H1 (cell line): ENCODE measurements at regions not wholly inside any gene's neighbourhood (a gene's known extent, or its start where the extent isn't known, plus 50 kb on each side); places are given as distances from the start of the nearest gene placed in this dataset.
A peak's percentile ranks its signal among the peaks of the same experiment; 100 is the strongest.

Source experiments
- CTCF ChIA-PET: fragments of 300-600 bp; sonication (Branson Sonifier 250); formaldehyde crosslinking; loops from one replicate; lab custom pipeline; 2021; ENCODE audit not compliant: partially characterized antibody; lab: Charles Lee
- POLR2A ChIA-PET: fragments of 300-600 bp; sonication (Branson Sonifier 250); formaldehyde crosslinking; loops from one replicate; lab custom pipeline; 2021; ENCODE audit warnings: inconsistent platforms; ENCODE audit not compliant: partially characterized antibody; lab: Charles Lee
- DNase-seq, 2 experiments: peaks; one replicate each; pipeline versions ENCODE4 v3.0.0 to v3.0.0-alpha.2; 2010 to 2022; ENCODE audit warnings: low spot score in 2 of 2, low read depth in 1 of 2, mixed read lengths in 1 of 2
- FAIRE-seq: peaks from 2 replicates; lab custom pipeline; 2011; peaks lifted over from hg19 to GRCh38; lab: Jason Lieb, UNC
- H2AFZ ChIP-seq: 2 replicates; pipeline ENCODE4 v1.8.1; 2012; ENCODE audit warnings: low read length, inconsistent platforms
- H2AK5ac ChIP-seq: 2 replicates; pipeline ENCODE4 v1.6.1; 2013; ENCODE audit warnings: low read depth, low read length
- H2BK120ac ChIP-seq: replicated peaks from 2 replicates; pipeline ENCODE3; 2013; ENCODE audit warnings: low read depth, low read length, inconsistent platforms
- H2BK12ac ChIP-seq: 2 replicates; pipeline ENCODE4 v1.6.1; 2013; ENCODE audit warnings: low read depth, low read length
- H2BK15ac ChIP-seq: 2 replicates; pipeline ENCODE4 v1.6.1; 2013; ENCODE audit warnings: low read length
- H2BK20ac ChIP-seq: 2 replicates; pipeline ENCODE4 v1.6.1; 2013; ENCODE audit warnings: low read length
- H2BK5ac ChIP-seq: 2 replicates; pipeline ENCODE4 v1.6.1; 2013; ENCODE audit warnings: low read depth, low read length
- H3K14ac ChIP-seq: 2 replicates; pipeline ENCODE4 v1.6.1; 2013; ENCODE audit warnings: inconsistent platforms; ENCODE audit not compliant: insufficient read length
- H3K18ac ChIP-seq: 2 replicates; pipeline ENCODE4 v1.6.1; 2013; ENCODE audit warnings: low read length; ENCODE audit errors: extremely low read depth
- H3K23ac ChIP-seq: 2 replicates; pipeline ENCODE4 v1.6.1; 2013; ENCODE audit warnings: inconsistent platforms; ENCODE audit not compliant: insufficient read length
- H3K23me2 ChIP-seq: 2 replicates; pipeline ENCODE4 v1.6.1; 2013; ENCODE audit warnings: low read depth, low read length
- H3K27ac ChIP-seq: 2 replicates; pipeline ENCODE4 v1.6.1; 2011; ENCODE audit warnings: low read depth, low read length, inconsistent platforms
- H3K27me3 ChIP-seq, 4 experiments: replicated peaks in 1 of 4; 1 replicate in 1 of 4; 2 replicates in 3 of 4; pipeline versions ENCODE4 v1.6.1 to v1.8.1; 2011 to 2013; ENCODE audit warnings: low read length in 3 of 4, mild to moderate bottlenecking in 3 of 4, inconsistent platforms in 2 of 4, mixed read lengths in 2 of 4, moderate library complexity in 1 of 4; ENCODE audit not compliant: control insufficient read depth in 3 of 4, insufficient read depth in 3 of 4; ENCODE audit errors: extremely low read depth in 1 of 4
- H3K36me3 ChIP-seq, 4 experiments: 2 replicates each; pipeline versions ENCODE4 v1.6.1 to v1.8.1; 2011 to 2013; ENCODE audit warnings: mild to moderate bottlenecking in 4 of 4, low read length in 3 of 4, moderate library complexity in 2 of 4, control low read depth in 1 of 4, inconsistent platforms in 1 of 4; ENCODE audit not compliant: insufficient read depth in 4 of 4, control insufficient read depth in 2 of 4
- H3K4ac ChIP-seq: replicated peaks from 2 replicates; pipeline ENCODE3; 2013; ENCODE audit warnings: low read length, low read depth, mixed read lengths, inconsistent platforms; ENCODE audit not compliant: insufficient read length
- H3K4me1 ChIP-seq, 4 experiments: replicated peaks in 1 of 4; 1 replicate in 1 of 4; 2 replicates in 3 of 4; pipeline versions ENCODE4 v1.6.1 to v1.8.1; 2011 to 2013; ENCODE audit warnings: low read length in 3 of 4, inconsistent platforms in 2 of 4, mixed read lengths in 1 of 4; ENCODE audit not compliant: insufficient read depth in 4 of 4, control insufficient read depth in 3 of 4
- H3K4me2 ChIP-seq, 2 experiments: 2 replicates each; pipeline versions ENCODE4 v1.6.1 to v1.8.1; 2011 to 2013; ENCODE audit warnings: low read depth in 2 of 2, low read length in 2 of 2, control low read depth in 1 of 2, inconsistent platforms in 1 of 2, mild to moderate bottlenecking in 1 of 2; ENCODE audit not compliant: insufficient read depth in 1 of 2
- H3K4me3 ChIP-seq, 4 experiments: fragments of 200-600, 300-600 bp in 1 of 4; sonication (generic), shearing (Covaris generic), sonication (Bioruptor Twin) in 1 of 4; 2 replicates each; pipeline versions ENCODE4 v1.5.1 to v1.8.1; 2011 to 2016; ENCODE audit warnings: low read length in 4 of 4, low read depth in 3 of 4, control low read depth in 2 of 4, inconsistent platforms in 2 of 4, mild to moderate bottlenecking in 2 of 4, mixed read lengths in 1 of 4, moderate library complexity in 1 of 4; ENCODE audit not compliant: insufficient read depth in 2 of 4; ENCODE audit errors: extremely low read depth in 1 of 4
- H3K56ac ChIP-seq: replicated peaks from 2 replicates; pipeline ENCODE3; 2013; ENCODE audit warnings: low read depth, mild to moderate bottlenecking, mixed read lengths, low read length, inconsistent platforms; ENCODE audit not compliant: insufficient read length
- H3K79me1 ChIP-seq: 2 replicates; pipeline ENCODE4 v1.6.1; 2013; ENCODE audit warnings: low read depth, low read length, control low read depth
- H3K79me2 ChIP-seq, 2 experiments: 2 replicates each; pipeline versions ENCODE4 v1.6.1 to v1.8.1; 2012 to 2013; ENCODE audit warnings: low read length in 2 of 2, mild to moderate bottlenecking in 2 of 2, inconsistent platforms in 1 of 2; ENCODE audit not compliant: insufficient read depth in 2 of 2, control insufficient read depth in 1 of 2
- H3K9ac ChIP-seq, 4 experiments: replicated peaks in 1 of 4; 1 replicate in 1 of 4; 2 replicates in 3 of 4; pipeline versions ENCODE4 v1.6.1 to v1.8.1; 2011 to 2013; ENCODE audit warnings: low read depth in 3 of 4, low read length in 3 of 4, control low read depth in 2 of 4, mild to moderate bottlenecking in 2 of 4, moderate library complexity in 2 of 4, inconsistent platforms in 1 of 4; ENCODE audit errors: extremely low read depth in 1 of 4
- H3K9me3 ChIP-seq, 2 experiments: 2 replicates each; pipeline versions ENCODE4 v1.6.1 to v1.8.1; 2012 to 2013; ENCODE audit warnings: mild to moderate bottlenecking in 2 of 2, moderate library complexity in 2 of 2, control low read depth in 1 of 2, inconsistent platforms in 1 of 2, low read depth in 1 of 2, low read length in 1 of 2, mixed read lengths in 1 of 2; ENCODE audit not compliant: insufficient read depth in 2 of 2
- H4K20me1 ChIP-seq, 2 experiments: replicated peaks in 1 of 2; 2 replicates each; pipeline versions ENCODE3 to v1.8.1; 2011 to 2013; ENCODE audit warnings: inconsistent platforms in 2 of 2, low read length in 2 of 2, mild to moderate bottlenecking in 1 of 2; ENCODE audit not compliant: insufficient read depth in 2 of 2, control insufficient read depth in 1 of 2
- H4K5ac ChIP-seq: 2 replicates; pipeline ENCODE4 v1.6.1; 2013; ENCODE audit warnings: low read length, low read depth, mixed read lengths, inconsistent platforms; ENCODE audit not compliant: insufficient read length
- H4K8ac ChIP-seq: 2 replicates; pipeline ENCODE4 v1.8.0; 2013; ENCODE audit warnings: mild to moderate bottlenecking, moderate library complexity, low read length, inconsistent platforms; ENCODE audit not compliant: insufficient read depth; ENCODE audit errors: extremely low read depth
- H4K91ac ChIP-seq: replicated peaks from 2 replicates; pipeline ENCODE3; 2013; ENCODE audit warnings: low read length, mixed read lengths, inconsistent platforms; ENCODE audit not compliant: insufficient read length
- CHD2 ChIP-seq: IDR thresholded peaks from 2 replicates; pipeline ENCODE4 v1.6.1; 2012; ENCODE audit warnings: low read length, improper control_type of control experiment
- EP300 ChIP-seq, 2 experiments: IDR thresholded peaks; 1 replicate in 1 of 2; 2 replicates in 1 of 2; pipeline ENCODE4 v1.6.1; 2011 to 2012; ENCODE audit warnings: low read depth in 2 of 2, low read length in 2 of 2, mild to moderate bottlenecking in 2 of 2, borderline replicate concordance in 1 of 2, inconsistent platforms in 1 of 2, moderate library complexity in 1 of 2
- POLR2AphosphoS5 ChIP-seq: IDR thresholded peaks from 2 replicates; pipeline ENCODE4 v1.6.1; 2011; ENCODE audit warnings: low read depth, low read length
- WGBS, 2 experiments: shearing (Covaris generic) in 1 of 2; methylation state at CpG; one replicate each; pipeline versions ENCODE4 v1.1.6 to v1.1.7; 2013 to 2015; ENCODE audit warnings: low lambda C conversion rate in 2 of 2, mixed read lengths in 2 of 2, inconsistent platforms in 1 of 2, low coverage in 1 of 2, missing lambda C conversion rate in 1 of 2; ENCODE audit not compliant: insufficient replicate concordance in 2 of 2, insufficient coverage in 1 of 2, insufficient read length in 1 of 2; ENCODE audit errors: extremely low coverage in 1 of 2, missing lambda C conversion rate in 1 of 2; 5-methylcytosine and 5-hydroxymethylcytosine counted together
- TF ChIP-seq, protein P1 (sequence below): IDR thresholded peaks from 2 replicates; pipeline ENCODE4 v1.6.1; 2012; ENCODE audit warnings: inconsistent platforms

DNA sequence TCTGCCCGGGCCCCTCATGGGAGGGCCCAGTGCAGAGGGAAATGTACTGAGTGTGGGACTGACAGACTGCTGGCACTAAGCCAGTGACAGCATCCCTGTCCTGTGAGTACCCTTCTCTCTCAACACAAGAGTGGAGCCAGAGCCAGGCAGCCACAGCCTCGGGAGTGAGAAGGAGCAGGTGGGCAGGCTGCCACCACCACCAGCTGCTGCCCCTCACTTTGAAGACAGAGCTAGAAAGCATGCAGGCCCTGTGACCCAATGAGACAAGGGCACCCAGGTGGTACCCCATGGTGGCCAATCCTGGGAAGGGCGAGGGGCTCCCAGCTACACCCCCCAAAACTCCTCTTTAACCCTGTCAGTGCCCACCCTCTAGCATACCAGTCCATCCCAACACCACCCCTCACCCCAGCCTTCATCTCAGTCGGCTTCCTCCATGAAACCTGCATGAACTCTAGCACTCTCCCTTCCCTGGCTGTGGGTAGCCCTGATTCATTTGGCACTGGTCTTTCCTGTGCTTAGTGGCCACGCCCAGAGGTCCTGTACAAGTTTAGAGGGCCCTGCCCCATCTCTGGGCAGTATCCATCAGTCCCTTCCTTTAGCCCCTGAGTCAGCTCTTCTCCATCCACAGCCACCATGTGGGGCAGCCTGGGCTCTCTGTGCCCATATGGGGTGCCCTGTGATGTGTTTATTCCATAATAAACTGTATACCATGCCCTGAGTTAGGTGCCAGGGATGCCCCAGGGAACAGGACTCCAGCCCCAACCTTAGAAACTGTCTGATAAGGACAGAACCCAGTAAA lies 207.0 kb upstream of the ZMIZ1 start:
- CTCF ChIA-PET: interaction anchor here (1.0 kb wide), 1 partner anchor 9 kb away, joined by 3 read pairs; no protein-coding TSS in a partner anchor

More for the DNA sequence above, 207.0 kb upstream of the ZMIZ1 start:
- H3K9me3 ChIP-seq: no peaks in the 10 kb centered on the region
- H3K4me3 ChIP-seq: no peak overlapping the region
- H3K79me2 ChIP-seq: no peaks in the 10 kb centered on the region
- no peak overlapping the region for H2BK5ac ChIP-seq
- no peak overlapping the region for H3K9ac ChIP-seq
- no peak overlapping the region for H2AK5ac ChIP-seq
- DNase-seq (peak in 1 of 2 experiments; percentile 27), FAIRE-seq (no peak)
- no peak overlapping the region for H4K8ac ChIP-seq
- no peak overlapping the region for H3K4me2 ChIP-seq
- no peak overlapping the region for H3K56ac ChIP-seq
- H3K4ac ChIP-seq: no peak overlapping the region
- H2BK20ac ChIP-seq: no peak overlapping the region
- H2BK12ac ChIP-seq: no peak overlapping the region
- H3K4me1 ChIP-seq: no peaks in the 10 kb centered on the region
- H4K5ac ChIP-seq: no peak overlapping the region
- TF ChIP-seq POLR2AphosphoS5: no peak
- TF ChIP-seq, protein P1, sequence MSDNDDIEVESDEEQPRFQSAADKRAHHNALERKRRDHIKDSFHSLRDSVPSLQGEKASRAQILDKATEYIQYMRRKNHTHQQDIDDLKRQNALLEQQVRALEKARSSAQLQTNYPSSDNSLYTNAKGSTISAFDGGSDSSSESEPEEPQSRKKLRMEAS: no peak
- TF ChIP-seq CHD2: no peak
- no peak for TF ChIP-seq EP300 (IDR thresholded peaks at IDR 0.05; ENCODE audit: borderline replicate concordance in 1 of 2, low read depth in 2 of 2, low read length in 2 of 2)
- no peak overlapping the region for H3K14ac ChIP-seq
- no peak overlapping the region for H3K23ac ChIP-seq
- peaks cover 0 to 2% (median 0%) of the 10 kb centered on the region in 4 experiments; a peak in 1 of 7 replicates for H3K27me3 ChIP-seq
- no peaks in the 10 kb centered on the region for H3K36me3 ChIP-seq
- H4K91ac ChIP-seq: no peak overlapping the region
- no peaks in the 10 kb centered on the region for H4K20me1 ChIP-seq
- no peaks in the 10 kb centered on the region for H3K79me1 ChIP-seq
- WGBS, 2 experiments: 76% methylated on average over 5 of the region's 5 CpGs; no CpG with 5 or more reads in 1 of the 2 experiments
- H3K18ac ChIP-seq: no peak overlapping the region
- no peak overlapping the region for H2BK15ac ChIP-seq
- no peak overlapping the region for H2BK120ac ChIP-seq
- no peak overlapping the region for H3K27ac ChIP-seq
- POLR2A ChIA-PET: no interaction called here
- no peaks in the 10 kb centered on the region for H3K23me2 ChIP-seq
- H2AFZ ChIP-seq: no peak overlapping the region
